ENCODE measurements at regions not wholly inside any gene's neighbourhood (a gene's known extent, or its start where the extent isn't known, plus 50 kb on each side); places are given as distances from the start of the nearest gene placed in this dataset.
A peak's percentile ranks its signal among the peaks of the same experiment; 100 is the strongest.

- no peak for DNase-seq (ENCODE audit: low spot score)
- intact Hi-C loops (cut with DNase I), result no loop called here
Observed at GRCh38 chr17:5635949-5636348, 51.6 kb upstream of the NLRP1 start.

DNA sequence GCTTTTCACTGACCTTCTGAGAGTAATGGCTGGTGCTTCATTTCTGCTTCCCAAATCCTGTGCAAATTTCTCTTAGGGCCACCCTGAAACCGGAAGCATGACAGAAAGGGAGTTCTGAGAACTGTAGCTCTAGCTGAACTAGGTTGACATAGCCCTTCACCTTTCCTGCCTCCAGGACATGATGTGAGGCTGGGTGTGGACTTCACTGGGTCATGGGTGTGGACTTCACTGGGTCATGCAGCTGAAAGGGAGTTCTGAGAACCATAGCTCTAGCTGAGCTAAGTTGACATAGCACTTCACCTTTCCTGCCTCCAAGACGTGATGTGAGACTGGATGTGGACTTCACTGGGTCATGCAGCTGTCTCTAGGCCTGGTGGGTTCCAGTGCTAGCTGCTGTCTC, 54.3 kb upstream of the NLRP1 start:
- intact Hi-C loops (cut with DNase I), result no loop called here
- DNase-seq (ENCODE audit: low spot score), result no peak

DNA sequence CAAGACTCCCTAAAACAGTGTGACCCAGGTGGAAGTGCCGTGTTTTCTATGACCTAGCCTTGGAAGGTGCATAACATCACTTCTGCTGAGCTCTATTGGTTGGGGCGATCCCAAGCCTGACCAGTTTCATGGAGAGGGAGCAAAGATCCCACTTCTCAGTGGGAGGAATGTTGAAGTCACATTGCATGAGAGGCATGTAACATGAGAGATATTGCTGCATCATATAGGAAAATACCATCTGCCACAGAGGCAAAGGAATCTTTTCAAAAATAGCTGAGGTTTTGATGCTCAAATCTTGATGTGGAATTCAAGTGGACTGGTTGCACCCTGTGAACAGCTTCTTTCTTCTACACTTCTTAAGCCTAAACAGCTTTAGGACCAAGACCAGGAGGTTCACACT, 56.4 kb upstream of the NLRP1 start:
- DNase-seq (ENCODE audit: low spot score), result no peak
- intact Hi-C loops (cut with DNase I), result no loop called here

DNA sequence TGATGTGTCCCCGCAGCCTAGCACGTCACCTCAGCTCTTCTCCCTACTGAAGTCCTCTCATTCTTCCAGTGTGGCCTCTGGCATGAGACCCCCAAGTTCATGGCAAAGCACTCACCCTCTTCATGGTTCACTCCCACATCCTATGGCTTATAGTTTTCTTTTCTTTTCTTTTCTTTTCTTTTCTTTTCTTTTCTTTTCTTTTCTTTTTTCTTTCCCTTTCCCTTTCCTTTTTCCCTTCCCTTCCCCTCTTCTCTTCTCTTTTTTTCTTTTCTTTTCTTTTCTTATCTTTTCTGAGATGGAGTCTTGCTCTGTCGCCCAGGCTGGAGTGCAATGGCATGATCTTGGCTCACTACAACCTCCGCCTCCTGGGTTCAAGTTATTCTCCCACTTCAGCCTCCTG, 58.4 kb upstream of the NLRP1 start:
- intact Hi-C loops (cut with DNase I), result no loop called here
- no peak for DNase-seq (ENCODE audit: low spot score)

GRCh38 chr17:5644065-5644464, 59.8 kb upstream of the NLRP1 start:
- intact Hi-C loops (cut with DNase I), result no loop called here
- no peak for DNase-seq (ENCODE audit: low spot score)

GRCh38 chr17:5651348-5651747, 67.0 kb upstream of the NLRP1 start:
- intact Hi-C loops (cut with DNase I), result no loop called here
- DNase-seq (ENCODE audit: low spot score), result no peak

GRCh38 chr17:5661491-5662125, 77.3 kb upstream of the NLRP1 start:
- intact Hi-C loops (cut with DNase I), result no loop called here
- DNase-seq (ENCODE audit: low spot score), result no peak

DNA sequence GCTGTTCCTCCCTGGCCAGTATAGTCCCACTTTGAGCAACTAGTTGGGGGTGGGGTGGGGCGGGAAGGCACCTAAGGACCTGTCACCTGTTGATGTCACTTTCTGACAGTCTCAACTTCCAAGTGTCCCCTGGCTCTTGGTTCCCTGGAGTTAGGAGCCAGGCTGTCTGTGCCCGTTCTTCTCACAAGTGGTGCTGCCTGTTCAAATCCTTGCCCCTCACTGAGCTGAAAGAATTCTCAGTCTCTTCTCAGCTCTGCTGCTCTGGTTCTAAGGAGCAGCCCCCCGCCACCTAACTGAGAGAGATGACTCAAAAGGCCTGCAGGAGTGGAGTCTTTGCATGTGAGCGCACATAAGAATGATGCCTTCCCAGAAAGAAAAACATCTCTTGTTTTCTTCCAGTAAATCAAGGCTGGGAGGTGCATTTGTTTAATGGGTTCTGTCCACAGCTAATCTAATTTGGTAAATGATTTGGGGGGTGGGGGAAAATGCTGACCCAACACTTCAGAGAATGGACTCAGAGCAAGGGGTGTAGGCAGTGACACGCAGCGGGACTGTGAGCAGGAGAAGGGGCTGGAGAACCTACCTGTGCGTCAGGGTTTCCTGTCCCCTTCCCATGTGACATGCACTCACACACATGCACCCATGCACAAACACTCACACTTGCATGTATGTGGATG, 78.2 kb upstream of the NLRP1 start:
- no peak for DNase-seq (ENCODE audit: low spot score)
- intact Hi-C loops (cut with DNase I), result no loop called here

- no peak for DNase-seq (ENCODE audit: low spot score)
- intact Hi-C loops (cut with DNase I), result no loop called here
Observed at GRCh38 chr17:5665164-5665563, 80.9 kb upstream of the NLRP1 start.

DNA sequence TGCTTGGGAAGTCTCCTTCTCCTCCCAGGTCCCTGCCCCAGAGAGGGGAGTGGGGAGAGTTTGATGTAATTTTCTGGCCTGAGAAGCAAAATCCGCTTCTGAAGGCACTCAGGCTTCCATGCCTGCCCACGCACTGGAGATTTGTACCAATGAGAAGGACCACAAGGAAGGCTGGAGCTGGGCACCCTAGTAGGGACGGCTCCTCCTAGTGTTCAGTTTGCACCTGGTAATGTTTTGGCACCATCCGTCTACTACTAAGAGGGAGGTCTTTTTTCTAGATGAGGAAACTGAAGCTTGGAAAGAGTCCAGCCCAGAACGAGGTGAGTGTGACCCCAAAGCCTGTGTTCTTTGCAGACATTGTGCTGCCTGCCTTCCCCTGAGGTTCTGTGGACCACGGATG, 83.6 kb upstream of the NLRP1 start:
- intact Hi-C loops (cut with DNase I), result no loop called here
- DNase-seq (ENCODE audit: low spot score), result no peak

DNA sequence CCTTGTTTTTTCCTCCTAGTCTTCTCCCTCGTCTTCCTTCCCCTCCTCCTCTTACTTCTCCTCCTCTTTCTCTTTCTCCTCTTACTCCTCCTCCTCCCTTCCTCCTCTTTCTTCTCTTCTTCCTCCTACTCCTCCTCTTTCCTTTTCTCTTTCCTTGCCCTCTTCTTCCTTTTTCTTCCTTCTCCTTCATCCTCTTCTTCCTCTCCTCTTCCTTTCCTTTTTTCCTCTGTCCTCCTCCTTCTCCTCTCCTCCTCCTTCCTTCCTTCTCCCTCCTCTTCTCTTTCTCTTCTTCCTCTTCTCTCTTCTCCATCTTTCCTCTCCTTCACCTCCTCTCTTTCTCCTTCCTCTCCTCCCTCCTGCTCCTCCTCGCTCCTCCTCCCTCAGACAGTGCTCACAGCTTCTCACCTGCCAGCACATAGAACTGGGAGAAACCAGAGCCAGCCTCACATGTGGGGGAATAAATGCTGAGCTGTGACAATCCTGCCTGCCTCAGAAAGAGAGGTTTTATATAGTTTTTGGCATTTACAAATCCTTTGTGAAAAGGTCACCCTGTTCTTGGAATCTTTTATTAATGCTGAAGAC, 84.3 kb upstream of the NLRP1 start:
- intact Hi-C loops (cut with DNase I), result no loop called here

GRCh38 chr17:5669191-5669590, 84.9 kb upstream of the NLRP1 start:
- no peak for DNase-seq (ENCODE audit: low spot score)
- intact Hi-C loops (cut with DNase I), result no loop called here

More for the DNA sequence above, 84.3 kb upstream of the NLRP1 start:
- no peak for DNase-seq (ENCODE audit: low spot score)

- DNase-seq (ENCODE audit: low spot score), result no peak
- intact Hi-C loops (cut with DNase I), result no loop called here
Observed at GRCh38 chr17:5672141-5672540, 87.8 kb upstream of the NLRP1 start.

DNA sequence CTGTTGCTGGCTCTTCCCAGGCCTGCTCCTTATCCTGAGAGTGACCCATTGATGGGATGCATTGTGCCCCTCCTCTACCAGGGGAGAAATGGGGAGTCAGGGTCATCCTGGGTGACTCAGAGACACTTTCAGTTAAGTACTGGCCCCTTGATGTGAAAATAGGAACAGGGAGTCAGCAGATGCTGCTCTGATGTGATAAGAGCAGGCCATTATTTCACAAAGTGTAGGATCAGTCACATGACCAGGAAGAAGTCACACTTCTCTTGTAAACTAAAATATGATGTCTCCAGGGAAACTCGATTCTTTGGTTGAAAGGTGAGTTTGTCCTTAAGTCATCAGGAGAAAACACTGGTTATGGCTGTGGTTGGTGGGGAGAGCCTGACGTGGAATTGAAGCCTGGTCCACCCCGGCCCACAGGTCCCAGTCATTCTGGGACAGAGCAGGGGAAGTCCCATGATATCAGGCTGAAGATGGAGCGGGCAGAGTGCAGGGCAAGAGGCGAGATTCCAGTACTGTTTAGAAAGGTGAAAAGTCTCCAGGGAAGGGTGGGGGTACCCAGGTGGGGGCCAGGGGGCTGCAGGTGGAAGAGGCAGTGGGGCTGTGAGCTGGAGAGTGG, 88.6 kb upstream of the NLRP1 start:
- intact Hi-C loops (cut with DNase I), result no loop called here
- DNase-seq (ENCODE audit: low spot score), result peak; percentile 22

GRCh38 chr17:5675625-5676421, 91.5 kb upstream of the NLRP1 start:
- DNase-seq (ENCODE audit: low spot score), result peak; percentile 19
- intact Hi-C loops (cut with DNase I), result no loop called here

- DNase-seq (ENCODE audit: low spot score), result no peak
- intact Hi-C loops (cut with DNase I), result no loop called here
Observed at GRCh38 chr17:5677620-5678019, 93.3 kb upstream of the NLRP1 start.

GRCh38 chr17:5678171-5678570, 93.9 kb upstream of the NLRP1 start:
- intact Hi-C loops (cut with DNase I), result no loop called here

DNA sequence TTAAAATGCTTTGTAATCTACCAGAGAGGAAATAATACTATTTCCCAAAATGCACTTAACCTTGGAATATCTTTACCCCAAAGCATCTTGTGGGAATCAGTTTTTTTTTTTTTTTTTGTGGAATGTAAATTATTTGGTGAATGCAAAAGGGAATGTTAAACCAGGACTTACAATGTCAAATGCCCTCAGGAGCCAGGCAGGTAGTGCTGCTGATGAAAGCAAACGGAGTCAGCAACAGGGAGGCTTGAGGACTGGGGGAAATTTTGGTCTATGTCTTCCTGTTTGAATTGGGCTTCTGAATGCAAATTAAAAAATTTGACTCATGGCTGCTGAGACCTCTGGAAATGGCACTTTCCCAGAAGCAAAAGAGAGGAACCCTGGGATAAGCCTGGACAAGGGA, 96.5 kb upstream of the NLRP1 start:
- intact Hi-C loops (cut with DNase I), result no loop called here
- no peak for DNase-seq (ENCODE audit: low spot score)

More at GRCh38 chr17:5678171-5678570, 93.9 kb upstream of the NLRP1 start:
- DNase-seq (ENCODE audit: low spot score), result peak; percentile 15

GRCh38 chr17:5683241-5683640, 98.9 kb upstream of the NLRP1 start:
- intact Hi-C loops (cut with DNase I), result no loop called here
- peak; percentile 54 for DNase-seq (ENCODE audit: low spot score)

DNA sequence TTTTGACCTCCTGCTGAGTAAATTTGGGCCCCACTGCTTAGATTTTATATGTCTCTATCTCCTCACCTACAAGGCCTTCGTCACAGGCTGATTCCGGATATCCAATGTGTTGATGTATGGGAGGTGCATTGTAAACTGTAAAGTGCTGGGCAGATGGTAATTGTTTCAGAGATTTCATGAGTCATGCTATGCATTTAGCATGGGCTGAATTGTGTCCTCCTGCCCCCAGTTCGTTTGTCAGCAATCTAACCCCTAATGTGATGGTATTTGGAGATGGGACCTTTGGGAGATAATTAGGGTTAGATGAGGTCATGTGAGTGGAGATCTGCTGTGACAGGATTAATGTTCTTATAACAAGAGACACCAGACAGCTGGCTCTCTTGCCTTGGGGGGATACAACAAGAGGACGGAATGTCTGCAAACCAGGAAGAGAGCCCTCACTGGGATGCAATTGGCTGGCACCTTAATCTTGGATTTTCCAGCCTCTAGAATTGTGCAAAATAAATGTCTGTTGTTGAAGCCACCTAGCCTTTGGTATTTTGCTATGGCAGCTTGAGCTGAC, 101.8 kb upstream of the NLRP1 start:
- no peak for DNase-seq (ENCODE audit: low spot score)
- intact Hi-C loops (cut with DNase I), result no loop called here

All from cardiac septum (tissue), 1 donor.